PC-9 (cell line): ENCODE measurements at regions not wholly inside any gene's neighbourhood (a gene's known extent, or its start where the extent isn't known, plus 50 kb on each side); places are given as distances from the start of the nearest gene placed in this dataset.

Source experiments
- BruUV-seq: library from RNA; stranded (reverse); fragments of 400-500 nt; replicated peaks from 2 replicates; lab custom pipeline; 2021; lab: Mats Ljungman, UMichigan
- CTCF ChIA-PET: fragments of 300-600 bp; sonication (Branson Sonifier 250); formaldehyde crosslinking; loops from one replicate; lab custom pipeline; 2022; ENCODE audit warnings: antibody characterized with exemption; lab: Charles Lee
- POLR2A ChIA-PET: fragments of 300-600 bp; sonication (Branson Sonifier 250); formaldehyde crosslinking; loops from one replicate; lab custom pipeline; 2022; ENCODE audit warnings: antibody characterized with exemption; ENCODE audit not compliant: unreplicated experiment; lab: Charles Lee
- DNase-seq, 2 experiments: peaks; one replicate each; pipeline versions ENCODE4 v3.0.0 to v3.0.0-alpha.2; 2015 to 2022; ENCODE audit warnings: mixed read lengths in 1 of 2
- H2AFZ ChIP-seq: fragments of 200-600 bp; sonication (generic); 2 replicates; pipeline ENCODE4 v1.8.1; 2017; ENCODE audit warnings: antibody characterized with exemption
- H3F3A ChIP-seq: fragments of 200-600 bp; sonication (generic); 2 replicates; pipeline ENCODE4 v1.8.1; 2017; ENCODE audit warnings: antibody characterized with exemption, mild to moderate bottlenecking, low read depth; ENCODE audit not compliant: insufficient read depth
- H3K27ac ChIP-seq: fragments of 200-600 bp; sonication (generic); 2 replicates; pipeline ENCODE4 v1.6.1; 2016; ENCODE audit warnings: mixed run types
- H3K27me3 ChIP-seq: fragments of 200-600 bp; sonication (generic); 2 replicates; pipeline ENCODE4 v1.6.1; 2016; ENCODE audit warnings: low read depth, mixed run types; ENCODE audit not compliant: insufficient read depth
- H3K36me3 ChIP-seq: fragments of 200-600 bp; sonication (generic); 2 replicates; pipeline ENCODE4 v1.6.1; 2016; ENCODE audit warnings: low read depth, mixed run types
- H3K4me1 ChIP-seq: fragments of 200-600 bp; sonication (generic); replicated peaks from 2 replicates; pipeline ENCODE4 v1.6.1; 2016; ENCODE audit warnings: mixed run types; ENCODE audit not compliant: insufficient read depth
- H3K4me2 ChIP-seq: fragments of 200-600 bp; sonication (generic); 2 replicates; pipeline ENCODE4 v1.6.1; 2017; ENCODE audit warnings: mixed run types
- H3K4me3 ChIP-seq: fragments of 200-600 bp; sonication (generic); 2 replicates; pipeline ENCODE4 v1.6.1; 2016; ENCODE audit warnings: mixed run types
- H3K79me2 ChIP-seq: fragments of 200-600 bp; sonication (generic); 2 replicates; pipeline ENCODE4 v1.6.1; 2017; ENCODE audit warnings: low read depth, mixed run types
- H3K9me2 ChIP-seq: fragments of 200-600 bp; sonication (generic); 2 replicates; pipeline ENCODE4 v1.8.1; 2017; ENCODE audit warnings: mild to moderate bottlenecking; ENCODE audit not compliant: insufficient read depth
- H3K9me3 ChIP-seq: fragments of 200-600 bp; sonication (generic); 2 replicates; pipeline ENCODE4 v1.8.1; 2016; ENCODE audit warnings: low read depth; ENCODE audit not compliant: insufficient read depth
- H4K20me1 ChIP-seq: fragments of 200-600 bp; sonication (generic); 2 replicates; pipeline ENCODE4 v1.8.1; 2017; ENCODE audit not compliant: insufficient read depth
- EZH2 ChIP-seq: fragments of 200-600 bp; sonication (generic); IDR thresholded peaks from 2 replicates; pipeline ENCODE4 v1.8.0; 2017; ENCODE audit warnings: antibody characterized with exemption, low read depth
- intact Hi-C: fragments of 100-400 bp; cut with micrococcal nuclease; formaldehyde crosslinking; loops from one replicate; pipeline ENCODE4 v1.10.0; 2022; ENCODE audit not compliant: unreplicated experiment
- TF ChIP-seq, protein P1 (sequence below): fragments of 200-600 bp; sonication (generic); conservative IDR thresholded peaks from 2 replicates; pipeline ENCODE4 v1.6.1; 2017; ENCODE audit warnings: mixed run types, antibody characterized with exemption, mild to moderate bottlenecking, moderate library complexity

DNA sequence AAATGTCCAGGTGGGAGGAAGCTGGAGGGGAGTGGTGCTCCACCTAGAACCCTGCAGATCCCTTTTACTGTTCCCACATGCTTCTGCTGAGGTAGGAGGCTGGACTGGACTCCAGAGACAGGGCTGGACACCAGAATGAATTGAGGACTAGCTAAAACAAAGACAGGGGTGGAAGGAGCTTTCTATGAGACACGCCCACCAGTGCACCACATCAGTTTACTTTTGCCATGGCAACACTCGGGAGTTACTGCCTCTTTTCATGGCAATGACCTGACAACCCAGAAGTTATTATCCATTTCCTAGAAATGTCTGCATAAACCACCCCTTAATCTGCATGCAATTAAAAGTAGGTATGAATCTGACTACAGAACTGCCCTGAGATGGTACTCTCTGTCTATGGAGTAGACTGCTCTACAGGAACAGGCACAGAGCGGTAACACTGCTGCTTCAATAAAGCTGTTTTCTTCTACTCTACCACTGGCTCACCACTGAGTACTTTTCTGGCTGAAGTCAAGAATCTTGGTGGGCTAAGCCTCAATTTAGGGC, 211.7 kb downstream of the TFAP2C start:
- Histone ChIP-seq H3K36me3 (no peaks in the 10 kb centered on the region), H3K27me3 (peaks cover 31% of the 10 kb centered on the region; the same call in 1 of the 2 replicates), H3K27ac (no peak overlapping the region), H3K79me2 (no peaks in the 10 kb centered on the region), H3F3A (no peaks in the 10 kb centered on the region), H2AFZ (no peak overlapping the region), H3K9me3 (no peaks in the 10 kb centered on the region), H4K20me1 (no peaks in the 10 kb centered on the region), H3K9me2 (no peaks in the 10 kb centered on the region), H3K4me2 (no peak overlapping the region), H3K4me3 (no peak overlapping the region), H3K4me1 (no peaks in the 10 kb centered on the region)
- no TSS peak for BruUV-seq
- CTCF ChIA-PET: no interaction called here
- TF ChIP-seq, protein P1, sequence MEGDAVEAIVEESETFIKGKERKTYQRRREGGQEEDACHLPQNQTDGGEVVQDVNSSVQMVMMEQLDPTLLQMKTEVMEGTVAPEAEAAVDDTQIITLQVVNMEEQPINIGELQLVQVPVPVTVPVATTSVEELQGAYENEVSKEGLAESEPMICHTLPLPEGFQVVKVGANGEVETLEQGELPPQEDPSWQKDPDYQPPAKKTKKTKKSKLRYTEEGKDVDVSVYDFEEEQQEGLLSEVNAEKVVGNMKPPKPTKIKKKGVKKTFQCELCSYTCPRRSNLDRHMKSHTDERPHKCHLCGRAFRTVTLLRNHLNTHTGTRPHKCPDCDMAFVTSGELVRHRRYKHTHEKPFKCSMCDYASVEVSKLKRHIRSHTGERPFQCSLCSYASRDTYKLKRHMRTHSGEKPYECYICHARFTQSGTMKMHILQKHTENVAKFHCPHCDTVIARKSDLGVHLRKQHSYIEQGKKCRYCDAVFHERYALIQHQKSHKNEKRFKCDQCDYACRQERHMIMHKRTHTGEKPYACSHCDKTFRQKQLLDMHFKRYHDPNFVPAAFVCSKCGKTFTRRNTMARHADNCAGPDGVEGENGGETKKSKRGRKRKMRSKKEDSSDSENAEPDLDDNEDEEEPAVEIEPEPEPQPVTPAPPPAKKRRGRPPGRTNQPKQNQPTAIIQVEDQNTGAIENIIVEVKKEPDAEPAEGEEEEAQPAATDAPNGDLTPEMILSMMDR: no peak
- no peak for TF ChIP-seq EZH2
- POLR2A ChIA-PET: no interaction called here
- intact Hi-C loops: no loop called here
- DNase-seq: no peak

DNA sequence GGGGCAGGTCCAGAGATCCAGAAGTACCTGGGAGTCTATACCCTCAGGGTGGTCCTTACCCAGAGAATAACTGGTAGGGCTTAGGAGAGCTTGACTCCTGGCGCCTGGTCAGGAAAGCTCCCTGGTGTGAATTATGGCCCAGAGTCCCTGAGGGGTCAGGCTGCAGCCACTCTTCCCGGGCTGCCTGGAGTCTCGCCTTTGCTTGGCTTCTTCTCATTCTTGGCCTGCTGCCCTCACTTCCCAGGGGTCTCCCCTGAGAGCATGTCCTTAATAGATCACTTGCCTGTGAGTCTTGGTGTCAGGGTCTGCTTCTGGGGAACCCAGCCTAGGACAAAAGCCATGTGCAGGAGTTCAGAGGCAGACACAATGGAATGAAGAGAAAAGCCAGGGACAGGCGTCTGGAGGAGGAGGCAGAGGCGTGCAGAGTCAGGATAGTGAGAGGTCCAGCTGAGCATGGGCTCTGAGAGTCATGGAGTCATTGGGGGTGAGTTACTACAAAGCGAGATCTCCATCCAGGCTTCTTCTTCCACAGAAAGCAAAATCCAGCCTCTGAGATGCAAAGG, 212.3 kb downstream of the TFAP2C start:
- CTCF ChIA-PET: no interaction called here
- Histone ChIP-seq H3K36me3 (no peaks in the 10 kb centered on the region), H3K4me1 (no peaks in the 10 kb centered on the region), H3K9me3 (no peaks in the 10 kb centered on the region), H3F3A (no peaks in the 10 kb centered on the region), H3K27me3 (peaks cover 26% of the 10 kb centered on the region; the same call in 1 of the 2 replicates), H3K79me2 (no peaks in the 10 kb centered on the region), H3K27ac (no peak overlapping the region), H3K4me2 (no peak overlapping the region), H3K9me2 (no peaks in the 10 kb centered on the region), H3K4me3 (no peak overlapping the region), H2AFZ (no peak overlapping the region), H4K20me1 (no peaks in the 10 kb centered on the region)
- BruUV-seq: no TSS peak
- POLR2A ChIA-PET: no interaction called here
- no peak for DNase-seq
- intact Hi-C loops: no loop called here
- TF ChIP-seq EZH2: no peak
- TF ChIP-seq, protein P1: no peak

DNA sequence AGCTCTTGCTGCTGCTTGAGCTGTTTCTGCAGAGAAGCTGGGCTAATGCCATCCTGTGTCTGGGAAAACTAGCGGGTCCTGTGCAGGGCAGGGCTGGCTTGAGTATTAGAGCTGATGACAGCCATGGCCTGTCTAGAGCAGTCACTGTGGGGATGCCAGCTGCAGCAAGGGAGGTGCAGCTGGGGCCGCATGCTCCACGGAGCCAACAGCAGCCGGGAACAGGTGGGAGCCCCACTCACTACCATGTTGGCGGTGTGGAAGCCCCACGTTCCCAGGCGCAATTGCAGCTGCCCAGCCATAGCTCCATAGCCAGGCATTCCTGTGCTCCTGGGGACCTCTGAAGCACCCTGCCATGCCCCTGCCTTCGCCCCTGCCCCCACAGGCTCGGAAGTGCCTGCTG, 212.9 kb downstream of the TFAP2C start:
- intact Hi-C loops: no loop called here
- Histone ChIP-seq H2AFZ (no peak overlapping the region), H3K27ac (no peak overlapping the region), H3K9me2 (no peaks in the 10 kb centered on the region), H3K27me3 (peaks cover 20% of the 10 kb centered on the region; the same call in 1 of the 2 replicates), H3K36me3 (no peaks in the 10 kb centered on the region), H3K79me2 (no peaks in the 10 kb centered on the region), H3K4me1 (no peaks in the 10 kb centered on the region), H3K9me3 (no peaks in the 10 kb centered on the region), H3K4me3 (no peak overlapping the region), H3K4me2 (no peak overlapping the region), H3F3A (no peaks in the 10 kb centered on the region), H4K20me1 (no peaks in the 10 kb centered on the region)
- no peak for TF ChIP-seq EZH2
- TF ChIP-seq, protein P1: no peak
- BruUV-seq: no TSS peak
- CTCF ChIA-PET: no interaction called here
- no peak for DNase-seq
- POLR2A ChIA-PET: interaction anchor here (0.6 kb wide), 1 partner anchor 1097 kb away, joined by 7 read pairs; no protein-coding TSS in a partner anchor
